ENCODE measurements at regions not wholly inside any gene's neighbourhood (a gene's known extent, or its start where the extent isn't known, plus 50 kb on each side); places are given as distances from the start of the nearest gene placed in this dataset.

- Histone ChIP-seq H3K27ac (ENCODE audit: low read depth, low read length) (no peak overlapping the region), H4K20me1 (ENCODE audit: control insufficient read depth, insufficient read depth, low read depth, low read length) (no peaks in the 10 kb centered on the region), H3K79me2 (ENCODE audit: control insufficient read depth, low read length) (no peaks in the 10 kb centered on the region), H3K9me2 (replicated peaks; ENCODE audit: control insufficient read depth, low read length) (no peaks in the 10 kb centered on the region; the same call in 1 of the 2 replicates), H3K4me1 (ENCODE audit: control insufficient read depth, low read length) (no peaks in the 10 kb centered on the region), H3K36me3 (ENCODE audit: control insufficient read depth, low read length) (no peaks in the 10 kb centered on the region), H3K4me2 (ENCODE audit: low read length) (no peak overlapping the region), H3K4me3 (ENCODE audit: low read length) (no peak overlapping the region), H3K27me3 (ENCODE audit: control insufficient read depth, low read length) (peaks cover 8% of the 10 kb centered on the region; the same call in 1 of the 2 replicates), H3F3A (ENCODE audit: control insufficient read depth, insufficient read depth) (no peaks in the 10 kb centered on the region), H3K9me3 (ENCODE audit: control insufficient read depth, insufficient read depth, low read length) (peaks cover 7% of the 10 kb centered on the region; the same call in 1 of the 2 replicates)
- TF ChIP-seq EZH2phosphoT487 (IDR thresholded peaks at IDR 0.05; ENCODE audit: borderline replicate concordance, low read length) (no peak), CTCF (IDR thresholded peaks at IDR 0.05; ENCODE audit: low read depth, low read length, poor library complexity, severe bottlenecking) (no peak)
These were observed 190.1 kb upstream of the RNF32 start for GRCh38 chr7:156450473-156450872.

- Histone ChIP-seq H4K20me1 (ENCODE audit: control insufficient read depth, insufficient read depth, low read depth, low read length) (no peaks in the 10 kb centered on the region), H3K9me2 (replicated peaks; ENCODE audit: control insufficient read depth, low read length) (no peaks in the 10 kb centered on the region; the same call in 1 of the 2 replicates), H3K36me3 (ENCODE audit: control insufficient read depth, low read length) (no peaks in the 10 kb centered on the region), H3K4me1 (ENCODE audit: control insufficient read depth, low read length) (no peaks in the 10 kb centered on the region), H3K4me3 (ENCODE audit: low read length) (no peak overlapping the region), H3K4me2 (ENCODE audit: low read length) (no peak overlapping the region), H3K79me2 (ENCODE audit: control insufficient read depth, low read length) (no peaks in the 10 kb centered on the region), H3K9me3 (ENCODE audit: control insufficient read depth, insufficient read depth, low read length) (peaks cover 7% of the 10 kb centered on the region; the same call in 1 of the 2 replicates), H3K27ac (ENCODE audit: low read depth, low read length) (no peak overlapping the region), H3K27me3 (ENCODE audit: control insufficient read depth, low read length) (peaks cover 8% of the 10 kb centered on the region; the same call in 1 of the 2 replicates), H3F3A (ENCODE audit: control insufficient read depth, insufficient read depth) (no peaks in the 10 kb centered on the region)
- TF ChIP-seq CTCF (IDR thresholded peaks at IDR 0.05; ENCODE audit: low read depth, low read length, poor library complexity, severe bottlenecking) (no peak), EZH2phosphoT487 (IDR thresholded peaks at IDR 0.05; ENCODE audit: borderline replicate concordance, low read length) (no peak)
These were observed 191.7 kb upstream of the RNF32 start for GRCh38 chr7:156448918-156449317.

GRCh38 chr7:156446990-156447389 is 193.6 kb upstream of the RNF32 start:
- Histone ChIP-seq H3K79me2 (ENCODE audit: control insufficient read depth, low read length) (no peaks in the 10 kb centered on the region), H4K20me1 (ENCODE audit: control insufficient read depth, insufficient read depth, low read depth, low read length) (no peaks in the 10 kb centered on the region), H3K4me1 (ENCODE audit: control insufficient read depth, low read length) (no peaks in the 10 kb centered on the region), H3F3A (ENCODE audit: control insufficient read depth, insufficient read depth) (no peaks in the 10 kb centered on the region), H3K27ac (ENCODE audit: low read depth, low read length) (no peak overlapping the region), H3K36me3 (ENCODE audit: control insufficient read depth, low read length) (no peaks in the 10 kb centered on the region), H3K27me3 (ENCODE audit: control insufficient read depth, low read length) (0 out of 2 replicates have a peak, but pooled peaks cover 3% of the 10 kb centered on the region), H3K9me3 (ENCODE audit: control insufficient read depth, insufficient read depth, low read length) (peaks cover 7% of the 10 kb centered on the region; the same call in 1 of the 2 replicates), H3K4me3 (ENCODE audit: low read length) (no peak overlapping the region), H3K4me2 (ENCODE audit: low read length) (no peak overlapping the region), H3K9me2 (replicated peaks; ENCODE audit: control insufficient read depth, low read length) (no peaks in the 10 kb centered on the region; the same call in 1 of the 2 replicates)
- no peak for TF ChIP-seq CTCF (IDR thresholded peaks at IDR 0.05; ENCODE audit: low read depth, low read length, poor library complexity, severe bottlenecking)
- TF ChIP-seq EZH2phosphoT487 (IDR thresholded peaks at IDR 0.05; ENCODE audit: borderline replicate concordance, low read length): no peak

All from DOHH2 (cell line).